C4-2B (cell line): ENCODE measurements at regions not wholly inside any gene's neighbourhood (a gene's known extent, or its start where the extent isn't known, plus 50 kb on each side); places are given as distances from the start of the nearest gene placed in this dataset.

Experiments
- ZFX ChIP-seq: fragments of 450-650 bp; IDR thresholded peaks from 2 replicates; pipeline ENCODE4 v1.6.1; 2017
- TF ChIP-seq, protein P1 (sequence below): fragments of 450-650 bp; conservative IDR thresholded peaks from 2 replicates; pipeline ENCODE4 v1.5.1; 2017; ENCODE audit warnings: mild to moderate bottlenecking

DNA sequence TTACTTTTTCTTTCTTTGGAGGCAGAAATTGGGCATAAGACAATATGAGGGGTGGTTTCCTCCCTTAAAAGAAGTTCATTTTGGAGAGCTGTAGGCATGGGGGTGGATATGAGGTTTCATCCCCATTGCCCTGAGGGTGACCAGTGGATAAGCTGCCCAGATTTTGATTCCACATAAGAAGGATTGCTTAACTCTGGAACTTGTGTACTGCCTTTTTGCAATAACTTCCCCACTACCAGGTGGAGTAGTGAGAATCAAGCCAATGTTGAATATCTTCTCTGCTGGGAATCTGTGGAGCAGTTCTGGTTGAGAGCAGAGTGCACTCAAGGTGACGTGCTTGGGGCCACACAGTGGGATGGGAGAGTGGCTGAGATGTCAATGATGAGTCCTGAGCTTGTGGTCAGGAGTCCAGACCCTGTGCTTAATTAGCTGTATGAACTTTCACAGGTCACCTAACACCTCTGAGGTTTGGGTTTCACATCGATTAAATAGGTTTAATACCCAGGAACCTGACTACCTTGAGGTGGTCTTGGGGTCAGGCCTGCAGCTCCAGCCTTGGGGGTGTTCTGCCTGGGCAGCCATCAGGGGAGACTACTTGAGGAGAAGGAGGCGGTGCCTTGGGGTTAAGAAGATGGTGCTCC, 152.9 kb downstream of the FCRL5 start:
- TF ChIP-seq, protein P1, sequence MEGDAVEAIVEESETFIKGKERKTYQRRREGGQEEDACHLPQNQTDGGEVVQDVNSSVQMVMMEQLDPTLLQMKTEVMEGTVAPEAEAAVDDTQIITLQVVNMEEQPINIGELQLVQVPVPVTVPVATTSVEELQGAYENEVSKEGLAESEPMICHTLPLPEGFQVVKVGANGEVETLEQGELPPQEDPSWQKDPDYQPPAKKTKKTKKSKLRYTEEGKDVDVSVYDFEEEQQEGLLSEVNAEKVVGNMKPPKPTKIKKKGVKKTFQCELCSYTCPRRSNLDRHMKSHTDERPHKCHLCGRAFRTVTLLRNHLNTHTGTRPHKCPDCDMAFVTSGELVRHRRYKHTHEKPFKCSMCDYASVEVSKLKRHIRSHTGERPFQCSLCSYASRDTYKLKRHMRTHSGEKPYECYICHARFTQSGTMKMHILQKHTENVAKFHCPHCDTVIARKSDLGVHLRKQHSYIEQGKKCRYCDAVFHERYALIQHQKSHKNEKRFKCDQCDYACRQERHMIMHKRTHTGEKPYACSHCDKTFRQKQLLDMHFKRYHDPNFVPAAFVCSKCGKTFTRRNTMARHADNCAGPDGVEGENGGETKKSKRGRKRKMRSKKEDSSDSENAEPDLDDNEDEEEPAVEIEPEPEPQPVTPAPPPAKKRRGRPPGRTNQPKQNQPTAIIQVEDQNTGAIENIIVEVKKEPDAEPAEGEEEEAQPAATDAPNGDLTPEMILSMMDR: no peak
- no peak for TF ChIP-seq ZFX
